ENCODE measurements at regions not wholly inside any gene's neighbourhood (a gene's known extent, or its start where the extent isn't known, plus 50 kb on each side); places are given as distances from the start of the nearest gene placed in this dataset.
"Not testable (repeated sequence)": the region's sequence is repeated elsewhere in the genome, so short reads cannot be mapped to it uniquely, and the experiment has no call there.

- no peak for DNase-seq (ENCODE audit: low spot score)
Observed at GRCh38 chr12:46884362-46884761, 58.6 kb upstream of the SLC38A4 start.

GRCh38 chr12:46886541-46887041 lies 60.8 kb upstream of the SLC38A4 start:
- no peak for DNase-seq (ENCODE audit: low spot score)

- no peak for DNase-seq (ENCODE audit: low spot score)
Observed at GRCh38 chr12:46887870-46888269, 62.1 kb upstream of the SLC38A4 start.

GRCh38 chr12:46888568-46888967 lies 62.8 kb upstream of the SLC38A4 start:
- DNase-seq (ENCODE audit: low spot score): no peak

- peak; percentile 29 for DNase-seq (ENCODE audit: low spot score)
Observed at GRCh38 chr12:46891306-46891705, 65.5 kb upstream of the SLC38A4 start.

GRCh38 chr12:46892034-46892705 lies 66.4 kb upstream of the SLC38A4 start:
- DNase-seq (ENCODE audit: low spot score): no peak

GRCh38 chr12:46892887-46893286 lies 67.1 kb upstream of the SLC38A4 start:
- DNase-seq (ENCODE audit: low spot score): no peak

GRCh38 chr12:46893434-46893833 lies 67.6 kb upstream of the SLC38A4 start:
- no peak for DNase-seq (ENCODE audit: low spot score)

GRCh38 chr12:46895726-46896125 lies 69.9 kb upstream of the SLC38A4 start:
- no peak for DNase-seq (ENCODE audit: low spot score)

- DNase-seq (ENCODE audit: low spot score): no peak
Observed at GRCh38 chr12:46896680-46897079, 70.9 kb upstream of the SLC38A4 start.

GRCh38 chr12:46898152-46898931 lies 72.5 kb upstream of the SLC38A4 start:
- no peak for DNase-seq (ENCODE audit: low spot score)

- no peak for DNase-seq (ENCODE audit: low spot score)
Observed at GRCh38 chr12:46898989-46899388, 73.2 kb upstream of the SLC38A4 start.

- DNase-seq (ENCODE audit: low spot score): no peak
Observed at GRCh38 chr12:46900734-46901463, 75.1 kb upstream of the SLC38A4 start.

GRCh38 chr12:46901464-46902205 lies 75.8 kb upstream of the SLC38A4 start:
- DNase-seq (ENCODE audit: low spot score): no peak

- no peak for DNase-seq (ENCODE audit: low spot score)
Observed at GRCh38 chr12:46903058-46903457, 77.3 kb upstream of the SLC38A4 start.

- no peak for DNase-seq (ENCODE audit: low spot score)
Observed at GRCh38 chr12:46904406-46905238, 78.8 kb upstream of the SLC38A4 start.

- not testable (repeated sequence) for DNase-seq (ENCODE audit: low spot score)
Observed at GRCh38 chr12:46905239-46905627, 79.4 kb upstream of the SLC38A4 start.

- DNase-seq (ENCODE audit: low spot score): no peak
Observed at GRCh38 chr12:46907791-46908190, 82.0 kb upstream of the SLC38A4 start.

- no peak for DNase-seq (ENCODE audit: low spot score)
Observed at GRCh38 chr12:46908236-46908935, 82.6 kb upstream of the SLC38A4 start.

- no peak for DNase-seq (ENCODE audit: low spot score)
Observed at GRCh38 chr12:46908936-46909635, 83.3 kb upstream of the SLC38A4 start.

Measured in AG08396 (cell line).